ENCODE measurements at regions not wholly inside any gene's neighbourhood (a gene's known extent, or its start where the extent isn't known, plus 50 kb on each side); places are given as distances from the start of the nearest gene placed in this dataset.

- in situ Hi-C loops (cut with HindIII; ENCODE audit: extremely low pct_ligation_motif_present, low pct_unique_long_range_greater_than_20kb) (no loop called here), intact Hi-C loops (cut with micrococcal nuclease; ENCODE audit: unreplicated experiment) (no loop called here)
- ChIA-PET POLR2A (no interaction called here), CTCF (ENCODE audit: low intra/inter-chr PET ratio, low total read pairs) (no interaction called here)
- H3K9me3 ChIP-seq (ENCODE audit: low read length) = no peaks in the 10 kb centered on the region
- no peak overlapping the region for H3K4me3 ChIP-seq (replicated peaks in 1 of 3; ENCODE audit: insufficient read depth in 1 of 3, low read depth in 2 of 3, low read length in 3 of 3)
- WGBS (ENCODE audit: low lambda C conversion rate) = 0% methylated on average over 2 of the region's 2 CpGs
- H3K27ac ChIP-seq (ENCODE audit: extremely low read length, insufficient read depth, low read length) = no peak overlapping the region
- H3K36me3 ChIP-seq (replicated peaks in 1 of 2; ENCODE audit: control insufficient read depth in 1 of 2, insufficient read depth in 2 of 2, low read length in 2 of 2) = no peaks in the 10 kb centered on the region
- BruUV-seq (replicated peaks) = no TSS peak
- no peak for ATAC-seq
- no peaks in the 10 kb centered on the region for H3K79me2 ChIP-seq (ENCODE audit: insufficient read depth, low read length)
- no peak overlapping the region for H3K4me2 ChIP-seq (ENCODE audit: low read depth, low read length)
- no peak for TF ChIP-seq GZF1 (CRISPR knock-in tag; IDR thresholded peaks at IDR 0.05)
- no peak for TF ChIP-seq ZNF574 (CRISPR knock-in tag; IDR thresholded peaks at IDR 0.05)
- no peak for FAIRE-seq
- H3K9ac ChIP-seq (ENCODE audit: insufficient read depth, low read depth, low read length) = no peak overlapping the region
- no peaks in the 10 kb centered on the region for H3K4me1 ChIP-seq (ENCODE audit: insufficient read depth, low read length)
- H3K27me3 ChIP-seq (ENCODE audit: control insufficient read depth in 1 of 2, insufficient read depth in 2 of 2, low read length in 2 of 2) = no peaks in the 10 kb centered on the region
- DNase-seq (ENCODE audit: low spot score) = no peak
- no peak overlapping the region for H2AFZ ChIP-seq (ENCODE audit: low read length)
- H4K20me1 ChIP-seq (ENCODE audit: insufficient read depth, low read length) = no peaks in the 10 kb centered on the region
Observed at GRCh38 chr1:242800521-242800920, 276.0 kb upstream of the PLD5 start.

- no peak for ATAC-seq
- no peak for FAIRE-seq
- no peaks in the 10 kb centered on the region for H3K36me3 ChIP-seq (replicated peaks in 1 of 2; ENCODE audit: control insufficient read depth in 1 of 2, insufficient read depth in 2 of 2, low read length in 2 of 2)
- intact Hi-C loops (cut with micrococcal nuclease; ENCODE audit: unreplicated experiment) (no loop called here), in situ Hi-C loops (cut with HindIII; ENCODE audit: extremely low pct_ligation_motif_present, low pct_unique_long_range_greater_than_20kb) (no loop called here)
- no peaks in the 10 kb centered on the region for H3K4me1 ChIP-seq (ENCODE audit: insufficient read depth, low read length)
- H3K9ac ChIP-seq (ENCODE audit: insufficient read depth, low read depth, low read length) = no peak overlapping the region
- CTCF ChIA-PET (ENCODE audit: low intra/inter-chr PET ratio, low total read pairs) = no interaction called here
- POLR2A ChIA-PET = no interaction called here
- H3K27ac ChIP-seq (ENCODE audit: extremely low read length, insufficient read depth, low read length) = no peak overlapping the region
- BruUV-seq (replicated peaks) = no TSS peak
- no peak overlapping the region for H3K4me2 ChIP-seq (ENCODE audit: low read depth, low read length)
- H4K20me1 ChIP-seq (ENCODE audit: insufficient read depth, low read length) = no peaks in the 10 kb centered on the region
- H2AFZ ChIP-seq (ENCODE audit: low read length) = no peak overlapping the region
- H3K4me3 ChIP-seq (replicated peaks in 1 of 3; ENCODE audit: insufficient read depth in 1 of 3, low read depth in 2 of 3, low read length in 3 of 3) = no peak overlapping the region
- no peaks in the 10 kb centered on the region for H3K27me3 ChIP-seq (ENCODE audit: control insufficient read depth in 1 of 2, insufficient read depth in 2 of 2, low read length in 2 of 2)
- no peak for DNase-seq (ENCODE audit: low spot score)
- H3K79me2 ChIP-seq (ENCODE audit: insufficient read depth, low read length) = no peaks in the 10 kb centered on the region
- no peaks in the 10 kb centered on the region for H3K9me3 ChIP-seq (ENCODE audit: low read length)
- TF ChIP-seq MAX (IDR thresholded peaks at IDR 0.05) (no peak), ZBTB21 (CRISPR knock-in tag; IDR thresholded peaks at IDR 0.05) (no peak), ZNF326 (CRISPR knock-in tag; IDR thresholded peaks at IDR 0.05; ENCODE audit: borderline replicate concordance) (no peak), MXD1 (CRISPR knock-in tag; IDR thresholded peaks at IDR 0.05) (no peak), ZNF777 (CRISPR knock-in tag; IDR thresholded peaks at IDR 0.05) (no peak), CBFB (CRISPR knock-in tag; IDR thresholded peaks at IDR 0.05) (no peak), ADNP (CRISPR knock-in tag; IDR thresholded peaks at IDR 0.05) (no peak), USF2 (IDR thresholded peaks at IDR 0.05; ENCODE audit: low read depth, low read length) (no peak), USF2 (CRISPR knock-in tag; IDR thresholded peaks at IDR 0.05; ENCODE audit: borderline replicate concordance) (no peak), RBM22 (optimal IDR thresholded peaks at IDR 0.05; ENCODE audit: low read length) (no peak), KDM6A (CRISPR knock-in tag; IDR thresholded peaks at IDR 0.05; ENCODE audit: low read depth) (no peak), PBX2 (CRISPR knock-in tag; IDR thresholded peaks at IDR 0.05) (no peak)
Observed at GRCh38 chr1:242797856-242798255, 273.4 kb upstream of the PLD5 start.
